HG03521 (cell line): ENCODE measurements at regions not wholly inside any gene's neighbourhood (a gene's known extent, or its start where the extent isn't known, plus 50 kb on each side); places are given as distances from the start of the nearest gene placed in this dataset.

Source experiments
- ATAC-seq: cut with Tn5 transposase; IDR thresholded peaks from one replicate; pipeline ENCODE4 v1.9.1; 2021; ENCODE audit warnings: mild to moderate bottlenecking, moderate library complexity; ENCODE audit not compliant: unreplicated experiment

DNA sequence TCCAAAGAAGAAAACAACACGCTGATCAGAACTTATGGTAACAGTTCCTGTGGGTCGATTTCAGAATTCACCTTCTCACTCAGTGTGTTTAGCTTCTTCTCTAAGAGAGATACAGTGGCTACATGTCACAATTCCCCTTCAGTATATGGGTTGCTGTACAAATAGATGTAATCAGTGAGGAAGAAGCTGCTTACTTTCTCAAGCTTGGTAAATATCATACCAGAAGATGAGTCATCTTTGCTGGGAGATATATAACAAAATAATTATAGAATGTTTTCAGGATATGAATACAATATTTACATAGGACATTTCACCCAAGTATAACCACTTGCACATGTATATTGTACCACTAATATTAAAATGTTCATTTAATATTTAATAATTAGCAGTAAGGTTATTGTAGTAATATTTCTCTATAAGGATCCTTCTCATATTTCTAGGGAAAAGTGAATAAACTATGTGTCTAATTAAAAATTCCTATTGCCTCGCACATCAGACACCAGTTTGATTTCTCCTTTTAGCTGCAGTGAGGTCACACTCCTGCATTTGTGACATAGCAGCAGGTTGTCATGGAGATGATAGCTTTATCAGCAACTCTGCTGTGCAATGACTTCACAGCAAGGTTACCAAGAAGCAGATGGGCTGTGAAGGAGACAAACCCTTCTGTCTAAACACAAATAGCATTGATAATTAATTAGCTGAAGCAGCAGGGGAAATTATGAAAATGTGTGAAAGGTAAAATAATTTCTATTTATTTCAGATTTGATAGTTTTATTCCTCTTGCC is 211.4 kb downstream of the TUSC7 start:
- ATAC-seq, result no peak

DNA sequence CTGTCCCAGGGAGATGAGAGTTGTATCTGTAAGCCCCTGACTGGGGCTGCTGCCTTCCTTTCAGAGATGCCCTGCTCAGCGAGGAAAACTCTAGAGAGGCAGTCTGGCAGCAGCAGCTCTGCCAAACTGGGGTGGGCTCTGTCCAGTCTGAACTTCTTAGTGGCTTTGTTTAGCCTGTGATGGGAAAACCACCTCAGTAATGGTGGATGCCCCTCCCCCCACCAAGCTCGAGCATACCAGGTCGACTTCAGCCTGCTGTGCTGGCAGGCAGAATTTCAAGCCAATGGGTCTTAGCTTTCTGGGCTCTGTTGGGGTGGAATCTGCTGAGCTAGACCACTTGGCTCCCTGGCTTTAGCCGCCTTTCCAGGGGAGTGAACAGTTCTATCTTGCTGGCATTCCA is 218.3 kb downstream of the TUSC7 start:
- ATAC-seq, result no peak

DNA sequence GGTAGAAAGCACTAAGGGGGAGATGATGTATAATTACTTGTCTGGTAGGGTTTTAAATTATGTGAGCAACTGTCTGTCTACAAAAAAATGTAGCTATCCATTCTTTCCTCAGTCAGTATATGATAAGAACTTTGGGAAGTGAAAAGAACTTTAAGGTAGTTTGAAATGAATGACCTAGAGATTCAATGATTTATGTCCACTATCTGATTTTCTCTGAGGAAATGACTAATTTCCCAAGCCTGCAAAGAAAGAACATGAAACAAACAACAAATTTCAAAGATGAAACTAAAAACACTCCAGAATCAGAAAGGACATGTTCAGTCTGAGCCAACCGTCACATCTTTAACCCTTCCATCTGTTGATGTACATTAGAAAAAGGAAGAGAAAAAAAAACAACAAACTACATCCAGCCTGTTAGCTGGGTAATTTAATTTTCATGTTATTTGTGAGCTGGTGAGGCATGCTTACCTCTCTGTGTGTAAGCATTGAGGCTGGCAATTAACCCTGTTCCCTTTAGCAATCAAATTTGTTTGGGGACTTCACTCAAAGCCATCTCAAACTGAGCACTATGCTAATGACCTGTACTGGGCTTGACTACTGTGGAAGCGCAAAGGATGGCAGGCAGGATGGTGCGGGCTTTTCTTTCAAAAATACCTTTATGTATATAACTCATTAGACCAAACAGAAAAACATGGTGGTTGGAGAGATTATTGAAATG is 220.1 kb downstream of the TUSC7 start:
- ATAC-seq, result no peak

- no peak for ATAC-seq
Measured at GRCh38 chr3:116930786-116931185, 221.2 kb downstream of the TUSC7 start.

DNA sequence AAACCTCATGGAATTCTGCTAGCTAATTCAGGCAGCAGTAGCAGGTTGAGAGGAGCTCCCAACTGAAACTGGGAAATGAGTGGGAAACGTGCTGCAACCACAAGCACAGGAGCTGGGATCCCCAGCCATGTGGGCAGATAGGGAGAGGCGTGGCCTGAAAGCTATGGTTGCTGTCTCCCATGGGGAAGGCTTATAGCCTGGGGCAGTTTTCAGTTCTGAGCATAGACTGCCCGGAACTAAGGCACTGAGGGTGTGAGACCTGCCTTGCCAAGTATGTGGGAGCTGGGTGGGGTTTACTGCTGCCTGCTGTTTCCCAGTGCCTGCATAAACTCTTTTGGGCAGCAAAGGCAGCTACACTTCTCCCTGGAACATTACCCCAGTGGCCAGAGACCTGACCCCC is 229.5 kb downstream of the TUSC7 start:
- no peak for ATAC-seq

DNA sequence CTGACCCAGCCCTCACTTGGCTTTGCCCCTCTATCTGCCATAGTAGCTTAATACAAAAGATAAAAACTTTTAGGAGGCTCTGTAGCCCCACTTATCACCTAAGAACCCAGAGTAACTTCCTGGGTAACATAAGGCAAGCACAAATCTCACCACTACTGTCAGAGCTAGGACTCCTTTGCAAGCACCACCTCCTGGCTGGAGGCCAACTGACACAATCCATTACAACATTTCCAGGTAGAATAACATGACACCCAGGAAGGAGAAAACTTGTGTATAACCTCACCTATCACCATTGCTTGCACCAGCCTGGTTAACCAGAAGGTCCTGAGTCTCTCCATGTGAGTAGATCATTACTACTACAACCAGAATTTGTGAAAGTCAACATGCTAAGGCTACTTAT is 230.0 kb downstream of the TUSC7 start:
- no peak for ATAC-seq

GRCh38 chr3:116940719-116941118 is 231.1 kb downstream of the TUSC7 start:
- no peak for ATAC-seq

DNA sequence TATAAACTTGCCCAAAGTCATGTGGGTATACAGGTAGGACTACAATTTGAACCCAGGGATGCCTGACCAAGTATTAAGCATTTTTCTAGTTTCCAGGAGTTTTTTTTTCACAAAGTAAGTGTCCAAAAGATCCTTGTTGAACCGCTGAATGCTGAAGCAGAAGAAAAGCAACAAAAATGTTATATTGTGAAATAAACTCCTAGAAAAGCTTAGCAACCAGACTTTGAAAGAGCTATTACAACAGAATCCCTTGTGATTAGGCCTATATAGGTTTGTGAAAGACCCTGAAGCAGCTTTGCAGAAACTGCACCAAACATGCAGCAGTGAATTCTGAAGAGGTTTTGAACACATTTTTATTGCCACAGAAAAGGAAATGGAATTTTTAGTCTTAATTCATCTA is 236.8 kb downstream of the TUSC7 start:
- no peak for ATAC-seq

- no peak for ATAC-seq
Measured at GRCh38 chr3:116947148-116947547, 237.6 kb downstream of the TUSC7 start.

DNA sequence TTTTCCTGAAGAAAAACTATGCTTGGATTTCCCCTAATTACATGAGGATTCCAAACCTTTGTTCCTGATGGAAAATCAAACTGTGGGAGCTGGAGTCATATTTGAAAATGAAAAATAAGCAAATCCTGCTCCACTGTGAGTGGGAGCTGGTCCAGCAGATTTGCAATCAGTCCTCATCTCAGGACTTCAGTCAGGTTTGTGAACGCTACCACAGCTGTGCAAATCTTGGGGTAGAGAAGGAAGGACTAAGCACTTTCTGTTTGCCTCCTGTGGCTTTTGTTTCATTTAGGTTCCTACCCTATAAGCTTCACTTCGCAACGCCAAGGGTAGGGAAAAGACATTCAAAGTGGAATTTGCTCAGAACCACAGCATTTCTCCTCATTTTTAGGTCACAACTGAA is 238.2 kb downstream of the TUSC7 start:
- ATAC-seq, result no peak

GRCh38 chr3:116950301-116951055 is 240.9 kb downstream of the TUSC7 start:
- ATAC-seq, result no peak

- ATAC-seq, result no peak
Measured at GRCh38 chr3:116951610-116952009, 242.0 kb downstream of the TUSC7 start.

GRCh38 chr3:116958291-116958690 is 248.7 kb downstream of the TUSC7 start:
- no peak for ATAC-seq

DNA sequence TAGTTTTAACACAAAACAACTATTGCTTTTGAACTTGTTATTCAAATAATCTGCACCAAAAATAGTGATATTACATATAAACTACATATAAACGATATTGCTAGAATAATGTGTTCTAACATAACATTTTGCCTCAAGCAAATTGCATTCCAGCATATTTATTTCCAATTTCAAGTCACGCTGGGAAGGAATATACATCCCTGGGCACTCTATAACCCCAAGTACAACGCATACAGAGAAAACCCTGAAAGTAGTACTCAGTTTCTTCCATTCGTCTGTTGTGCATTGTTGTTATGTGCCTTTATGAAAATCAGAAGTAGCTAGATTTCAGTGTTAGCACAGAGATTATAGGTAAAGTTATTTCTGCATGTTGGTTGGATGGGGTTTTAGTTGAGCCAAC is 251.5 kb downstream of the TUSC7 start:
- ATAC-seq, result no peak

- ATAC-seq, result no peak
Measured at GRCh38 chr3:116963802-116964201, 254.2 kb downstream of the TUSC7 start.

GRCh38 chr3:116966649-116967048 is 257.1 kb downstream of the TUSC7 start:
- ATAC-seq, result no peak

GRCh38 chr3:116969135-116969534 is 259.6 kb downstream of the TUSC7 start:
- no peak for ATAC-seq

DNA sequence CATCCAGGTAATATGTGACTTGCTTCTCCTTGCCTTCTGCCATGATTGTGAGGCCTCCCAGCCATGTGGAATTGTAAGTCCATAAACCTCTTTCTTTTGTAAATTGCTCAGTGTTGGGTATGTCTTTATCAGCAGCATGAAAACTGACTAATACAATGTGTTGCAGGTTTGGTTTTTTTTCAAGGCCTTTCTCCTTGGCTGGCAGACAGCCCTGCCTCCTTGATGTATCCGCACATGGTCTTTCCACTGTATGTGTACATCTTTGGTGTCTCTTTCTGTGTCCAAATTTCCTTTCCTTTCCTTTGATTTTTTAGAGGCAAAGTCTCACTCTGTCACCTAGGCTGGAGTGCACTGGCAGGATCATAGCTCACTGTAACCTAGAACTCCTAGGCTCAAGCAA is 260.1 kb downstream of the TUSC7 start:
- ATAC-seq, result no peak

DNA sequence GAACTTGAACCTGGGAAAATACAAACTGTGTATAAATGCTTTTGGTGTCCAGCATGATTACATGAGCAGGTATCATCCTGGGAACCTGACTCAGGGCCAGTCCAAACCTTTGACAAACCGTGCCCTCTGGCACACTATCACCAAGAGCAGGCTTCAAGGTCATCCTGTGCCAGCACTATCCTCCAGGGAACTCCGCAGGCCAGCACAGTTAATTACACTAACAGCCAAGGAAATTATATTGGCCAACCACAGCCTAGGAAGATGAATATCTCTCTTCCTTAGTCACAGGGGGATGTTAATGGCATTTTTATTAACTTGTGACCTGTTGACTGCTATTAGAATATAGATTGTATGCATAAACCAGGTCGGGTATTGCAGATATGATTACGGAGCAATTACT is 262.0 kb downstream of the TUSC7 start:
- no peak for ATAC-seq

DNA sequence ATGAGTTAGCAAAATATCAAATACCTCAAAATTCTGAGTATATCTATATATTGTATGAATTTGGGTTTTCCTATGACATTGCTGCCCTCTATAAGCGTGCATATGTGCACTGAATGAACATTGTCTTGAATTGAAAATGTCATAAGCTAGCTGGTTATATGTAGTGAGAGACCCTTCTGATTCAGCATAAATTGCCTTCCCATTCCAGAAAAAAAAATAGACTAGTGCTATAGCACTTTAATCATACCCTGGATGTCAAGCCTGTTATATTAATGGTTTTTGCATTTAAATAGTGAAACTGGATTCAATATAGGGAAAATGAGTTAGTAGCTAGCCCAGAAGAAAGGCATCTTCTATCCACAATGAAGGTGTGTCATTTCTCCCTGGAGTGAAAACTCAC is 265.1 kb downstream of the TUSC7 start:
- ATAC-seq, result no peak

GRCh38 chr3:116977441-116977840 is 267.9 kb downstream of the TUSC7 start:
- no peak for ATAC-seq

GRCh38 chr3:116980099-116980498 is 270.5 kb downstream of the TUSC7 start:
- ATAC-seq, result no peak
